Activated CD8-positive, alpha-beta memory T cell treated with anti-CD3 and anti-CD28 coated beads, Interleukin-2, amount 50 U/mL, for 4 hours (primary cell): ENCODE measurements at regions not wholly inside any gene's neighbourhood (a gene's known extent, or its start where the extent isn't known, plus 50 kb on each side); places are given as distances from the start of the nearest gene placed in this dataset.
"Not testable (repeated sequence)": the region's sequence is repeated elsewhere in the genome, so short reads cannot be mapped to it uniquely, and the experiment has no call there.

Source experiments
- DNase-seq: peaks from one replicate; pipeline ENCODE4 v3.0.0-alpha.2; 2020

DNA sequence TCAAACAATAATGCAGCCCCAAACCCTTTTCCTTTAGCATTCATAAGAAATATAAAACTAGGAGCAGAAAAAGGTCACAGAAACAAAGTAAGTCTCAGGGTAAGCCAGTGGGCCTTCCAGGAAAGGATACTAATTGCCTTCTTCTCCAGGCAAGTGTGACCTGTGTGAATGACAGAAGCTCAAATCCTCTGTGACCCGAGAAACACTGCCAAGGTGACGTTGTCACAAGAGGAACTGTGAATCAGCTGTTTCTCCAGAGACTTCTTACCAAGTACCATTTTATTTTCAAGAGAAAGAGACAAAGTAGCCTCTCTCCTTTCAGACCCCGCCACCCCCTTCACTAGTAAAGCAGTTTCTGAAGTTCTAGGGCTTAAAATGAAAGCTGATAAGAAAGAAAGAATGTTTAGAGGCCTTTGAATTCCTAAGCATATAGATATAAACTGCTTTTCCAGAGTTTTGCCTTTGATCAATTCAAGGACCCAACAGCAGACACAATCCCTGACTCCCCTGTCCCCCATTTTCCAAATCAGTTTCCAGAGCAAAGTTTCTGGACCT lies 155.6 kb downstream of the NUF2 start:
- DNase-seq: no peak

DNA sequence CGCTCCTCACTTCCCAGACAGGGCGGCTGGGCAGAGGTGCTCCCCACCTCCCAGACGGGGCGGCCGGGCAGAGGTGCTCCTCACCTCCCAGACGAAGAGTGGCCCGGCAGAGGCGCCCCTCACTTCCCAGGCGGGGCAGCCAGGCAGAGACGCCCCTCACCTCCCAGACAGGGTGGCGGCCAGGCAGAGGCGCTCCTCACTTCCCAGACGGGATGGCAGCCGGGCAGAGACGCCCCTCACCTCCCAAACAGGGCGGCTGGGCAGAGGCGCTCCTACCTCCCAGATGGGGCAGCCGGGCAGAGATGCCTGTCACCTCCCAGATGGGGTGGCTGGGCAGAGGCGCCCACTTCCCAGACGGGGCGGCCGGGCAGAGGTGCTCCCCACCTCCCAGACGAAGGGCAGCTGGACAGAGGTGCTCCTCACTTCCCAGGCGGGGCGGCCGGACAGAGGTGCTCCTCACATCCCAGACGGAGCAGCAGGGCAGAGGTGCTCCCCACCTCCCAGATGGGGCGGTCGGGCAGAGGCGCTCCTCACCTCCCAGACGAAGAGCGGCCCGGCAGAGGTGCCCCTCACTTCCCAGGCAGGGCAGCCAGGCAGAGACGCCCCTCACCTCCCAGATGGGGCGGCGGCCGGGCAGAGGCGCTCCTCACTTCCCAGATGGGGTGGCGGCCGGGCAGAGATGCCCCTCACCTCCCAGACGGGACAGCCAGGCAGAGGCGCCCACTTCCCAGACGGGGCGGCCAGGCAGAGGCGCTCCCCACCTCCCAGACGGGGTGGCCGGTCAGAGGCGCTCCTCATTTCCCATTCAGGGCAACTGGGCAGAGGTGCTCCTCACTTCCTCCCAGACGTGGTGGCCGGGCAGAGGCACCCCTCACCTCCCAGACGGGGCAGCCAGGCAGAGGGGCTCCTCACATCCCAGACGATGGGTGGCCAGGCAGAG lies 176.9 kb downstream of the NUF2 start:
- not testable (repeated sequence) for DNase-seq

DNA sequence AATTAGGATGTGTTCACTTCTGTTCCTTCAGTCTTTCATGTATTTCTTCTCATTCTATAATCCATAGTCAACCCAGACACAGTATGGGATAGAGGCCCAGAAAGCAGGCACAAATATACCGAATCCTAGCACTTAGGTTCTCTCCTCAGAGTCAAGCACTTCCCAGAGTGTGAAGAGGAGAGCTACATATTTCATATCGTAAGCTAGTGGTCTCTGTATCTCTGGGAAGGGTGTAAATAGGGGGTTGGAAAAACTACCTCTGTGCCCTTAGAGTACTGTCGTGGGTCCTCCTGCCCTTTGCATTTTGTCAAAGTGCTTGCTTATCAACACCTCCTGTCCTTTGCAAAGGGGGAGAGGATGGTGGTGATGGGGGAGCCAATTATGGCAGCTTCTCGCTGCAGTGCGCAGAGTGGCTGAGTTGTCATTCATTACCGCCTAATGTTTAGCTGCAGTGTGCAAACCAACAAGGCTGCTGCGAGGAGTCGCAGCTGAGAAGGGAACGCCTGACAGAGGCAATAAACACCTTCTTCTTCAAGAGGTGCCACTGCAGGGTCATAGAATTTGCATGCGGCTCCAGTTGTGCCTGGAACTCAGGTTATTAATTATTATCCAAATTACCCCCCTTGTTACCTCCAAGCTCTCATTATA lies 182.7 kb downstream of the NUF2 start:
- no peak for DNase-seq

DNA sequence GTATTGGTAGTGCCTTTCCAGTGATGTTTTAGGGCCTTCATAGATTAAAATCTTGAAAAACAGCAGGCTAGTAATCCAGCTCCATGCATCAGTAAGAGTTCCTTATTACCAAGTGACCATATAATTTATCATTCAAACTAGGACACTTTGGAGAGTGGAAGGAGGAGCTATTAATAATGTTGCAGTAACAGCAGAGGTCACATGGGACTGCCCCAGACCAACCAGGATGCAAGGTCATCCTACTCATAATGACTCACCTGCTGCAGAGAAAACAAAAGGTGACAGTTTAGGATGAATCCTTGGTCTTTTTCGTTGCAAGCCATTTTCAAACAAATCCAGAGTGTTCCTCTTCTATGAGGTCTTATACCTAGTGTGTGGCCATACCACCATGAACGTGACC lies 187.4 kb downstream of the NUF2 start:
- DNase-seq: no peak

DNA sequence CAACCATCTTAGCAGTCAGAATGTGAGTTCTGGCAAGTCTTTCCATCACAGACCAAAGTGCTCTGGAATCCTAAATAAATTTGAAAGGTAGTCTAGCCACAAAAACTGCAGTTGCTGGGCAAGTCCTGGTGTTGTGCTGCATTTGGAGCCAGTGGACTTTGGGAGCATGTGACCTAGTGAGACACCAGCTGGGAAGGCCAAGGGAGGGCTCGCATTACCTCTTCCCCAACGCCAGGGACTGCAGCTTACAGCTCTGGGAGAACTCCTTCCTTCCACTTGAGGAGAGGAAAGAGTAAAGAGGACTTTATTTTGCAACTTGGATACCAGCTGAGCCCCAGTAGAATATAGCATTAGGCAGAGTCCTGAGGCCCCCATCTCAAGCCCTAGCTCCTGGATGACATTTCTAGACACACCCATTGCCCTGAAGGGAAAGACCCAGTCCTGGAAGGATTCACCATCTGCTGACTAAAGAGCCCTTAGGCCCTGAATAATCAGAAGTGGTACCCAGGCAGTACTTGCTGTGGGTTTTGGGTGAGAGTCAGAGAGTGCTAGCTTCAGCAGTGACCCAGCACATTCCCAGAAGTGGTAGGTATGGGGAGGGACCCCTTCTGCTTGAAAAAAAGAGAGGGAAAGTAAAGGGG lies 190.7 kb downstream of the NUF2 start:
- DNase-seq: no peak

DNA sequence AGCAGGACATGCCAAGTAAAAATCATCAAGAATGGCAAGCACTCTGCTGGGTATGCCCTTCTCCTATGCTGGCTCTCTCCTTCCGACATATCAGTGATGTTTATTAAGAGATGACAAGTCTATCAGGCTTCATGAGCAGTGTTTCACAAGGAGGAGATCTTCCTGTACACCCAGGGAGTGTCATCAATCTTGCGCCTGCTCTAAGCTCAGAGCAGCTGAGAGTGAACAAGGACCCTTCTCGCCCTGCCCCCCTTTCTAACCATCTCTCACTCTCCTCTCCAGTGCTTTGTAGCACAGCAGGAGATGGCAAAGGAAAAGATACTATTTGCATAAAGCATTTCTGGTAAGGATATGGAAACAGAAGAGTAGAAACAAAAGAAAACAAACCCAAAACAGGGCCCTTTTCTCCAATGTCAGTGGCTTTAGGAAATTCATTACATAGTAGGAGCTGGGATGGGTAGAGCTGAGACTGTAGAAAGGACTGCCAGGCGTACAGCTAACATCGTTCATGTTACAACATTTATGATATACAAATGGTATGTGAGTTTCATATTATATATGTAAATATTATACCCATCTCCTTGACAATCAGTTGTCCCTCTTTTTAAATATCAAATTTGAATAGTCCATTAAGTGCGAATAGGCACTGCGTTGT lies 201.7 kb downstream of the NUF2 start:
- DNase-seq: no peak

DNA sequence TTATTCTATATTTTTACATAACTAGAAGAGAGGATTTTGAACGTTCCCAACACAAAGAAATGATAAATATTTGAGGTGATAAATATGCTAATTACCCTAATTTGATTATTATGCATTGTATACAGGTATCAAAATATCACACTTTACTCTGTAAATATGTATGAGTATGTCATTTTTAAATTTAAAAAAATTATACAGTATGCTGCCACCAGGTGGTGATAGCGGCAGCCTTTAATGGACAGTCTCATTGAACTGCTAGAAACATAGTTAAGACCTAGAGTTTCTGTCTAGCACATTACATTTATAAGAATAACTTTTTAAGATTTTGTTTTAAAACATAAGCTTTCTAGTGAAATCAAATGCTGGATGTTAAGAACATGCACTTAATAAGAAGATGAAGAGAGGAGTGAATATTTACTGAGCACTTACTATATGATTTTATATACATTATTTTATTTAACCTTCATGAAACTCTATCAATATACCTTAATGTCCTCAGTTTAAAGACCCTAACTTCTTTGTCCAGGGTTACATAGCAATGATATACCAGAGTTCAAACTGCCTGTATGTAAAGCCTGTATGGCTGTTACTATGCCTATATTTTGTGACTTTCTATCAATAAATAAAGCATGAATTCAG lies 207.1 kb downstream of the NUF2 start:
- no peak for DNase-seq

DNA sequence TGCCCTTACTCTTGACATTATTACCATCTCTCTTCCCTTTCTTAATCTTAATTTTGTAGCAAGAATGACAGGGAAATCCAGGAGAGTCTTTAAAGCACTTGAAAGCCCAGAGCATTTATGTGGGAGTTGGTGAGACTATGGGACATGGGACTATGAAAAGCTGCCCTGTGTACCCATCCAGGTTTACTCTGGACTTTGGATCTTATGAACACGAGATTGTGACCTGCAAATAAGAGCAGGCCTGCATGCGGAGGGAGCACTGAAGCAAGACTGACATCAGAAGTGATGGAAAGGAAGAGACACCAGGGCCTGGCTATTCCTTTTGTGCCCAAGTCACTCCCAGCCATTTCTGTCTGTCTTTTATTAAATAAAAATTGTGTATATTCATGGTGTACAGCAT lies 209.6 kb downstream of the NUF2 start:
- no peak for DNase-seq

DNA sequence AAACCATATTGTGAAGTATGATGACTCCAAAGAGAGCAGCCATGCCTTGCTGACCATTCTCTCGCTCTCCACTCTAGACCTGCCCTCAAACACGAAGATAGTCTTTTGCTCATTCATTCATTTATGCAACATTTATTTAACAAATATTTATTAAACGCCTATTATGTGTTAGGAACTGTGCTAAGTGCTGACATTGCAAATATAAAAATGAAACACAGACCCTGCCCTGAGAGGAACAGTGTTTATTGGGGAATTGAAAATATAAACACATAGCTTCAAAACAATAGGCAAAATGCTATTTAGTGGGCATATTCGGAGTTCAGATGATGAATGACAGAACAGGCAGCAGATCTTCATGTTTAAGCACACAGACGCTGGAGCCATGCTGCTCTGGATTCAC lies 213.6 kb downstream of the NUF2 start:
- no peak for DNase-seq

DNA sequence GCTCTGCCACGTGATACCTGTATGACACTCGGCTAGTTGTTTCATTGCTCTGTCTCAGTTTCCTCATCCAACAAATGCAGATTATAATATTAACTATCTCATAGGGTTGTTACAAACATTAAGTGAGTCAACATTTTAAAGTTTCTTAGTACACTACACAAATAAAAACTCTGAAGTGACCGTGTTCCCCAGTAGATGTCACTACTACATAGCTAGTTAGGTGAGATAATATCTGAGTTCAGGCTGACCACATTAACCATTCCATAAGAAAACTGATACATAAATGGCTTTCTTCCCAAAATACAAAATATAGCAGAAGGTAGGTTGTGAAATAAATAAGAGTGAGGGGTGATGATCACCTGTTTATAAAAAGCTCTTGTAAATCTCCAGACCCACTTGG lies 214.1 kb downstream of the NUF2 start:
- no peak for DNase-seq

DNA sequence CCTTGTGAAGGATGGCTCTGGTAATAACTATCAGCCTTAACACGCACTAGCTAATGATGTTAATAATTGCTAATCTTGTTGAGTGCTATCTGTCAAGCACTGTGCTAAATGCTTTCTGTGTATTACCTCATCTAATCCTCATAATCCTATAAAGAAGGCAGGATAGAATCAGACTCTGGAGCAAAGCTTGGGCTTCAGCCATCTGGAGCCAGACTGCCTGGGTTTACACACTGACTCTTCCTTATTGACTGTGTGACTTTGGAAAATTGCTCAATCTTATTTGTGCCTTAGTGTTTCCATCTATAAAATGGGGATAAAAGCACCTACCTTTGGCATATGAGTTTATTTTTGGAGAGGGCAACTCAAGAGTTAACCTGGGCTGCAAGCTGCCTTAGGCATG lies 216.1 kb downstream of the NUF2 start:
- no peak for DNase-seq

DNA sequence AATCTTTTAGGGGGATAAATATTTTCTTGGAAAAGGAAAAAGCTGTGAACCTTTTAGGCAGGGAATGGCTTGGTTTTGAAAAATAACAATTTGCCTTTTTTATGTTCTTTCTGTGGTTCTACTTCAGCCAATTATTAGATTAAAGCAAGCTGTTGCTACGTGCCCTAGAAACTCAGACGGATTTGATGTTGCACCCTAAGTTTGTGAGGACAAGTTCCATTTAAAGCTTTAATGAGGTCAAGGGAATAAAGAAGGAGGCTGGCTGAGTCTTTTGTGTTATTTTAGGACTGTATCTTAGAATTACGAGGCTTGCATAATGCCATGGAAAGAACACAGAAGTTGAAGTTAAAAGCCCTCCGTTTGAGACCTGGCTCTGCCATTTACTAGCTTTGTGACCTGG lies 216.9 kb downstream of the NUF2 start:
- DNase-seq: no peak

DNA sequence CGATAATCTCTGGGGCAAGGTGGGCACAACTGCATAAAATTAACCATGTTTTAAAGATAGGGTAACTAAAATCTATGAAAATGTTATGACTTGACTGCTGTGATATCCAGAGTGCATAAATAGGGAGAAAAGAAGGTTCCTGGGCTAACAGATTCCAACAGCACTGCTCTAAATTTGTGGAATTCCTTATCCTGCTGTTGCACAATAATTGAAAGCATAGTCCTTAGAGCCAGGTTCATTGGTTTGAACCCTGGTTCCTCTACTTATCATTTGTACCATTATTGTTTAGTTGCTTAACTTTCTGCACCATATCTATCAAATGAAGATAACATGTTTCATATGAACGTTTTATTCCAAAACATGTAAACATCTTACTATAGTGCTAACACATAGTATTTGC lies 219.0 kb downstream of the NUF2 start:
- DNase-seq: no peak

DNA sequence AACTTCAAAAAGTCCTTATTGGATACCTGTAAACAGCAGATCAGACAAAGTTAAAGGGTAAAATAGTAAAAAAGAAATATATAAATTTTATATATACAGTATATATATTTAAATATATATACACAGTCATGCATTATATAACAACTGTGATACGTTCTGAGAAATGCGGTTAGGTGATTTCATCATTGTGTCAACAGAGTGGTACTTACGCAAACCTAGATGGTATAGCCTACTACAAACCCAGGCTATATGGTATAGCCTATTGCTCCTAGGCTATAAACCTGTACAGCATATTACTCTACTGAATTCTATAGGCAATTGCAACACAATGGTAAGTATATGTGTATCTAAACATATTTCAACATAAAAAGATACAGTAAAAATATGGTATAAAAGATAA lies 222.7 kb downstream of the NUF2 start:
- no peak for DNase-seq

DNA sequence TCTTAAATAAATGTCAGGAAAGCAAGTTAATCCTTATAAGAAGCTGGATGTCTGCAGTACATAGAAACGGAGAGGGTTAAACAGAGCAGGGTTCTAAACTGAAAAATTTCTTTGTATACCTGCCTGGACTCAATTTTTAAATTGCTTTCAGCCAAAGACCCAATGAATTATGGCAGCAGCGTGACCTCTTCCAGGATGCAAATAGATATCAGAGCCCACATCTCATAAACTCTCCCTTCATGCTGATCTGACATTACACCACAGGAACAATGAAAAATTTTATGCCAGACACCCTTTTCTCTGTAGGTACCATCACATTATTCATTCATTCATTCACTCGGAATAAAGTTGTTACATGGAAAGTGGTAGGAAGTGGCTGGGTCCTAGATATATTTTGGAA lies 236.4 kb downstream of the NUF2 start:
- no peak for DNase-seq

DNA sequence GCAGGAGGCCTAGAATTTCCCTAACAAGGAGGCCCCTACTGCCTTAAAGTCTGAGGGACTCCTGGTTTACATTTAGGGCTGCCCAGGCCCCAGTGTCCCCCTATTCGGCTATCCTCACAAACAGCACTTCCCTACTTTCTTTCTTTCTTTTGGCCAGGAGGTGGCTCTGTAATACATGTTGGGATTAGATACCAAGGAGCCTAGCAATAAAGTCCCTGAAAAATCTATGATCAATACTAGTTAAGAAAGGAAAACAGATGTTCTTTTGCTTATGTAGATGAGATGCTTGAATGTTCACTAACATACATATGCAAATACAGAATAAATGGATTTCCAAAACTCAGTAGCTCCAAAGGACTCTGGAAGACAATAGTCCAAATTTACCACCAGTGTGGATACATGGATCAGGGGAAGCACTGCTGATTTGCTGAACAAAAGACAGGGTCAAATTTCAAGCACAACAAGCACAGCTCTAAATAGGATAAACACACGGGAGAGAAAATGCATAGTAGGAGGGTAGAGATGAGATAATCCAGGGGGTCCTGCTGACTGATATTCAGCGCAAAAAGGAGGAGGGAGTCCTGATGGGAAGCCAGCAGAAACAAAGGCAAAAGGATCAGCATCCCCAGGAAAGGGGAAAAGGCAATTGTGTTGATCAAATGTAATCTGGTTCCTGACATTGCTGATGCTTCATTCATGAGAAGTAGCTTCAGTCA lies 240.0 kb downstream of the NUF2 start:
- DNase-seq: no peak

DNA sequence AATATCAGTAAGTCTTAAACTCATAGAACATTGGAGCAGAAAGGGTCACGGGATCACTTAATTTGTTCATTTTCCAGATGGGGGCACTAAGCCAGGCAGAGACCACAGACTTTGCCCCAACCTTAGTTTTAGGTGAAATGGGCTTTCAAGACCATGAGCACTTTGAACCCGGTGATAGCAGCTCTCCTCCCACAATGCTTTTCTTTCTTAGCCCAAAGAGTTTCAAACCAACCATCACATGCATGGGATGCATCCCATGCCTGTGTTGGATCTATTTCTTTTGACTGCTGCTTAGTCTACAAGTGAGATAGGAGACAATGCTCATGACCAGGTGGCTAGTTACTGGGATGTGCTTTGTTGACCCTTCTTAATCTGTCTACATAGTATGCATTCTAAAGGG lies 240.6 kb downstream of the NUF2 start:
- no peak for DNase-seq

DNA sequence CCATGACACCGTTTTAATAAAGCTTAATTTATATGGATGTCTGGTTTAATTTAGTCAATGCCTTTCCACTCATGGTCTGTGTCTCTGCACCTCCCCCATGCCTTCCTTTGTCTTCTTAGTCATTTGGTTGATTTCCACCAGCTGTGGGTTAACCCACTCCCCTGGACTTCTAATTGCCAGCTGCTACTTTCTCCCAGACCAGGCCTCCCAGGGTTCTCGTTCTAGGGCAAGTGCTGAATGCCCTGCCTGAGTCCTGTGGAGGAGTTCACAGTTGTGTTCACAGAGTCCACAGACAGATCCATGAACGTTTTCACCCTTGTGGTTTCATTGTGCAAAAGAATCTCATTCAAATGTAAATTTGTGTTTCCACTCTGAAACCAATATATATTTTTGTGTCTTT lies 243.4 kb downstream of the NUF2 start:
- DNase-seq: no peak

DNA sequence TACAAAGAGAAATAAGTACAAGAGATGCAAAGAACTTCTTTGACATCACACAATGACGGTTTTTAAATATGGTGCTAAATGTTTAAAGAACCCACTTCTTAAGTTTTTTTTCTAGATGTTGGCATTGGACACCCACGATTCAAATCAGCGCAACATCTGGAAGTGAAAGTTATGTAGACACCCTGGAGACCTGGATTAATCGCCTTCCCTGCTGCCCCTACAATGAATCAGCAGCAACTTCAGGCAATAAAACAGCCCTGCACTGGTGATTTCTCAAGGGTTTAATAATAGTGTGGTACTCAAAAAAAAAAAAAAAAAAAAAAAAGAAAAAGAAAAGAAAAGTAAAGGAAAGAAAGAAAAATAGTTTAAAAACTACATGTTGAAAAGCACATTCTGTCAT lies 248.3 kb downstream of the NUF2 start:
- DNase-seq: no peak

DNA sequence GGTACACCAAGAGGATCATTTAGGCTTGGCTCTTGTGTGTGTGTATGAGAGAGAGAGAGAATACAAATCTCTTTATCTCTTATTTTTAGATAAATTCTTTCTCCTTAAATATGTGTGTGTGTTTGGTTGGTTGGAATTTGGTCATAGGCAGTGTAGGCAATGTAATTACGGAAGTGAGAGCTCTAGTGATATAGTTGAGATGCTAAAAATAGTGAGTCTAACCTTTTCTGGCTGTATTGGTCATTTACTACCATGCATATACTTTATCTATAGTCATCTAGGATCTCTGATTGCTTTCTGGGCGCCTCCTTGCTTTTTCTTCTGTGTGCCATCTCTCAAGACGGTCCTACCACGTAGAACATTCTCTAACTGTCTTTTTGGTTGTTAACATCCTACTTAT lies 250.2 kb downstream of the NUF2 start:
- DNase-seq: no peak

DNA sequence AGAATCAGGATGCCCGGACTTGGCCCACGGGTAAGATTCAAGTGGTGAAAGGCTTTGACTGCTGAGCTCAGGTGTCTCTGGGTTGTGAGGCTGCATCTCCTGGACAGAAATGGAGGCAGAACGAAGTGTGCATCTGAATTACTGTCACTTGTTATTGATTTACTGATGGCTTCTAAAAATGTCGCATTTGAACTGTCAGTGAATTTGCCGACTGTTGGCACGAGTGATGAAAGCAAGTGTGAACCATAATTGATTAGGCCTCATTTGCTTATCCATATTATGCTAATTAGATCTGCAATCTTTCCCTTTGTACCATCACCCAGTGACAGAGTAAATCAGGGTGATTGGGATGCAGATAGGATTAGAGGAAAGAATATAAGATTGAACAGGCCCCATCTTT lies 252.4 kb downstream of the NUF2 start:
- no peak for DNase-seq

DNA sequence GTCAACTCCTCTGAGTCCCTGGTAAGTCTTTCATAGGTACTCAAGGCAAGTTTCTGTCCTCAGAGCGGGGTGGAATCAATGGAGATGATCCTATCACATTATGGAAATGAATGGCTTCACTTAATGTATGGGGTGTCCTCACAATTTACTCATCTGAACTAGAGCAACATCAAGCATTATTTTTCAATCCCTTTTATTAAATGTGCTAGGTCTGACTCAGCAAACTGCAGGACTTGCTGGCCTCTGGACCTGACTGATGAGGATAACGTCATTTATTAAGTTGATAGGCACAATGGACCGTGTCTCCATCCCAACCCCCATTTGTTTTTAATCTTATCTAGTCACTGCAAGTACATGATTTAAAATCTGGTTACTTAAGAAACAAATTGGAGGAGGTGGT lies 259.2 kb downstream of the NUF2 start:
- DNase-seq: no peak
